ENCODE measurements at regions not wholly inside any gene's neighbourhood (a gene's known extent, or its start where the extent isn't known, plus 50 kb on each side); places are given as distances from the start of the nearest gene placed in this dataset.

- TF ChIP-seq SOX15 (CRISPR knock-in tag; IDR thresholded peaks at IDR 0.05) (no peak), ZSCAN18 (CRISPR knock-in tag; IDR thresholded peaks at IDR 0.05) (no peak), ARID4B (CRISPR knock-in tag; IDR thresholded peaks at IDR 0.05; ENCODE audit: borderline replicate concordance) (no peak), ELF4 (CRISPR knock-in tag; IDR thresholded peaks at IDR 0.05; ENCODE audit: low read depth) (no peak), CREB1 (CRISPR knock-in tag; IDR thresholded peaks at IDR 0.05) (no peak), ATF6 (CRISPR knock-in tag; IDR thresholded peaks at IDR 0.05) (no peak), TP53 (CRISPR knock-in tag; IDR thresholded peaks at IDR 0.05) (no peak)
- TF ChIP-seq, protein P1, sequence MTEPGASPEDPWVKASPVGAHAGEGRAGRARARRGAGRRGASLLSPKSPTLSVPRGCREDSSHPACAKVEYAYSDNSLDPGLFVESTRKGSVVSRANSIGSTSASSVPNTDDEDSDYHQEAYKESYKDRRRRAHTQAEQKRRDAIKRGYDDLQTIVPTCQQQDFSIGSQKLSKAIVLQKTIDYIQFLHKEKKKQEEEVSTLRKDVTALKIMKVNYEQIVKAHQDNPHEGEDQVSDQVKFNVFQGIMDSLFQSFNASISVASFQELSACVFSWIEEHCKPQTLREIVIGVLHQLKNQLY (CRISPR knock-in tag; IDR thresholded peaks at IDR 0.05), result no peak
Measured at GRCh38 chr4:127558489-127559407, 74.0 kb upstream of the INTU start (continued).

GRCh38 chr4:127559981-127560380, 72.8 kb upstream of the INTU start:
- ATAC-seq, result no peak
- no peak overlapping the region for H3K4me3 Mint-ChIP-seq
- CTCF ChIA-PET, result interaction anchor here (1.7 kb wide), 1 partner anchor 27 kb away, joined by 5 read pairs; no protein-coding TSS in a partner anchor
- TF ChIP-seq ZNF232 (CRISPR knock-in tag; IDR thresholded peaks at IDR 0.05) (no peak), NFYB (CRISPR knock-in tag; conservative IDR thresholded peaks at IDR 0.05; ENCODE audit: low read depth) (no peak), ATF6 (CRISPR knock-in tag; IDR thresholded peaks at IDR 0.05) (no peak), RELA (CRISPR knock-in tag; IDR thresholded peaks at IDR 0.05; ENCODE audit: borderline replicate concordance) (no peak), CREB1 (CRISPR knock-in tag; IDR thresholded peaks at IDR 0.05) (no peak), PRRX2 (CRISPR knock-in tag; IDR thresholded peaks at IDR 0.05) (no peak), TCF7 (CRISPR knock-in tag; IDR thresholded peaks at IDR 0.05; ENCODE audit: low read depth) (no peak), OVOL2 (CRISPR knock-in tag; IDR thresholded peaks at IDR 0.05; ENCODE audit: borderline replicate concordance) (no peak), SP1 (CRISPR knock-in tag; conservative IDR thresholded peaks at IDR 0.05) (no peak), ZNF317 (CRISPR knock-in tag; IDR thresholded peaks at IDR 0.05; ENCODE audit: borderline replicate concordance, low read depth) (no peak), TEAD4 (CRISPR knock-in tag; IDR thresholded peaks at IDR 0.05) (no peak), ZNF423 (CRISPR knock-in tag; IDR thresholded peaks at IDR 0.05) (no peak)
- TF ChIP-seq, protein P2, sequence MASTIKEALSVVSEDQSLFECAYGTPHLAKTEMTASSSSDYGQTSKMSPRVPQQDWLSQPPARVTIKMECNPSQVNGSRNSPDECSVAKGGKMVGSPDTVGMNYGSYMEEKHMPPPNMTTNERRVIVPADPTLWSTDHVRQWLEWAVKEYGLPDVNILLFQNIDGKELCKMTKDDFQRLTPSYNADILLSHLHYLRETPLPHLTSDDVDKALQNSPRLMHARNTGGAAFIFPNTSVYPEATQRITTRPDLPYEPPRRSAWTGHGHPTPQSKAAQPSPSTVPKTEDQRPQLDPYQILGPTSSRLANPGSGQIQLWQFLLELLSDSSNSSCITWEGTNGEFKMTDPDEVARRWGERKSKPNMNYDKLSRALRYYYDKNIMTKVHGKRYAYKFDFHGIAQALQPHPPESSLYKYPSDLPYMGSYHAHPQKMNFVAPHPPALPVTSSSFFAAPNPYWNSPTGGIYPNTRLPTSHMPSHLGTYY (CRISPR knock-in tag; IDR thresholded peaks at IDR 0.05), result no peak
- TF ChIP-seq, protein P1 (CRISPR knock-in tag; IDR thresholded peaks at IDR 0.05), result no peak
- TF ChIP-seq, protein P3, sequence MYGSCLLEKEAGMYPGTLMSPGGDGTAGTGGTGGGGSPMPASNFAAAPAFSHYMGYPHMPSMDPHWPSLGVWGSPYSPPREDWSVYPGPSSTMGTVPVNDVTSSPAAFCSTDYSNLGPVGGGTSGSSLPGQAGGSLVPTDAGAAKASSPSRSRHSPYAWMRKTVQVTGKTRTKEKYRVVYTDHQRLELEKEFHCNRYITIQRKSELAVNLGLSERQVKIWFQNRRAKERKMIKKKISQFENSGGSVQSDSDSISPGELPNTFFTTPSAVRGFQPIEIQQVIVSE (CRISPR knock-in tag; IDR thresholded peaks at IDR 0.05; ENCODE audit: borderline replicate concordance), result no peak

More at GRCh38 chr4:127559981-127560380, 72.8 kb upstream of the INTU start:
- no peaks in the 10 kb centered on the region for H3K36me3 Mint-ChIP-seq
- H3K4me1 Mint-ChIP-seq, result no peaks in the 10 kb centered on the region
- no peak for DNase-seq (ENCODE audit: low spot score)
- peaks cover 7% of the 10 kb centered on the region; the same call in 1 of the 2 replicates for H3K9me3 Mint-ChIP-seq
- H3K27ac Mint-ChIP-seq, result no peak overlapping the region
- POLR2A ChIA-PET, result no interaction called here
- H3K27me3 Mint-ChIP-seq (ENCODE audit: low read depth), result no peaks in the 10 kb centered on the region
